GM12892 (cell line): ENCODE measurements at regions not wholly inside any gene's neighbourhood (a gene's known extent, or its start where the extent isn't known, plus 50 kb on each side); places are given as distances from the start of the nearest gene placed in this dataset.

Source experiments
- POLR2A ChIP-seq: IDR thresholded peaks from 2 replicates; pipeline ENCODE4 v1.6.1; 2011; ENCODE audit warnings: low read depth, low read length, control low read depth
- TAF1 ChIP-seq: IDR thresholded peaks from 2 replicates; pipeline ENCODE4 v1.6.1; 2011; ENCODE audit warnings: low read depth, mild to moderate bottlenecking, control low read depth, low read length, borderline replicate concordance

- TF ChIP-seq TAF1 (no peak), POLR2A (no peak)
These were observed 186.9 kb upstream of the ADGRL2 start for GRCh38 chr1:81613803-81614202.
